ENCODE measurements at regions not wholly inside any gene's neighbourhood (a gene's known extent, or its start where the extent isn't known, plus 50 kb on each side); places are given as distances from the start of the nearest gene placed in this dataset.
A peak's percentile ranks its signal among the peaks of the same experiment; 100 is the strongest.

- TF ChIP-seq CTCF (IDR thresholded peaks at IDR 0.05): no peak
- no peaks in the 10 kb centered on the region for H3K4me1 Mint-ChIP-seq
- intact Hi-C loops (cut with micrococcal nuclease): no loop called here
- WGBS (ENCODE audit: insufficient coverage): no CpG with 5 or more reads among the region's 2 CpGs
- Histone ChIP-seq H4K20me1 (ENCODE audit: insufficient read depth, low read length) (no peaks in the 10 kb centered on the region), H2AFZ (ENCODE audit: insufficient read depth, low read depth, low read length, poor library complexity, severe bottlenecking) (no peak overlapping the region), H3K27me3 (ENCODE audit: control insufficient read depth in 2 of 2, insufficient read depth in 2 of 2, low read length in 2 of 2) (no peaks in the 10 kb centered on the region), H3K4me2 (replicated peaks; ENCODE audit: extremely low read depth, low read length, poor library complexity, severe bottlenecking) (no peak overlapping the region), H3K9ac (ENCODE audit: insufficient read depth, low read length, poor library complexity, severe bottlenecking) (no peak overlapping the region), H3K4me3 (replicated peaks in 1 of 3; ENCODE audit: low read depth in 2 of 3, low read length in 3 of 3) (no peak overlapping the region), H3K36me3 (replicated peaks in 1 of 2; ENCODE audit: control insufficient read depth in 1 of 2, insufficient read depth in 2 of 2, low read length in 2 of 2) (no peaks in the 10 kb centered on the region), H3K79me2 (ENCODE audit: insufficient read depth, low read length) (no peaks in the 10 kb centered on the region), H3K9me3 (replicated peaks in 1 of 2; ENCODE audit: control insufficient read depth in 1 of 2, insufficient read depth in 1 of 2, low read length in 2 of 2) (no peaks in the 10 kb centered on the region), H3K4me1 (ENCODE audit: control insufficient read depth in 1 of 2, insufficient read depth in 2 of 2, low read length in 2 of 2) (no peaks in the 10 kb centered on the region), H3K27ac (ENCODE audit: low read depth in 1 of 2, low read length in 2 of 2) (no peak overlapping the region)
- H3K9me3 Mint-ChIP-seq: no peaks in the 10 kb centered on the region
- H3K36me3 Mint-ChIP-seq: no peaks in the 10 kb centered on the region
- no peak overlapping the region for H3K27ac Mint-ChIP-seq
- no peak for DNase-seq
- H3K27me3 Mint-ChIP-seq (ENCODE audit: low read depth in 3 of 3): peaks cover 0 to 2% (median 0%) of the 10 kb centered on the region in 3 donors
- H3K4me3 Mint-ChIP-seq: no peak overlapping the region
These were observed 106.6 kb downstream of the DUSP10 start for GRCh38 chr1:221635305-221635704.

GRCh38 chr1:221636096-221636495 lies 105.8 kb downstream of the DUSP10 start:
- H3K27me3 Mint-ChIP-seq (ENCODE audit: low read depth in 3 of 3): peaks cover 0 to 2% (median 0%) of the 10 kb centered on the region in 3 donors
- Histone ChIP-seq H3K4me1 (ENCODE audit: control insufficient read depth in 1 of 2, insufficient read depth in 2 of 2, low read length in 2 of 2) (no peaks in the 10 kb centered on the region), H3K4me3 (replicated peaks in 1 of 3; ENCODE audit: low read depth in 2 of 3, low read length in 3 of 3) (no peak overlapping the region), H3K36me3 (replicated peaks in 1 of 2; ENCODE audit: control insufficient read depth in 1 of 2, insufficient read depth in 2 of 2, low read length in 2 of 2) (no peaks in the 10 kb centered on the region), H4K20me1 (ENCODE audit: insufficient read depth, low read length) (no peaks in the 10 kb centered on the region), H2AFZ (ENCODE audit: insufficient read depth, low read depth, low read length, poor library complexity, severe bottlenecking) (no peak overlapping the region), H3K4me2 (replicated peaks; ENCODE audit: extremely low read depth, low read length, poor library complexity, severe bottlenecking) (no peak overlapping the region), H3K9me3 (replicated peaks in 1 of 2; ENCODE audit: control insufficient read depth in 1 of 2, insufficient read depth in 1 of 2, low read length in 2 of 2) (no peaks in the 10 kb centered on the region), H3K9ac (ENCODE audit: insufficient read depth, low read length, poor library complexity, severe bottlenecking) (no peak overlapping the region), H3K79me2 (ENCODE audit: insufficient read depth, low read length) (no peaks in the 10 kb centered on the region), H3K27ac (ENCODE audit: low read depth in 1 of 2, low read length in 2 of 2) (no peak overlapping the region), H3K27me3 (ENCODE audit: control insufficient read depth in 2 of 2, insufficient read depth in 2 of 2, low read length in 2 of 2) (no peaks in the 10 kb centered on the region)
- intact Hi-C loops (cut with micrococcal nuclease): no loop called here
- 100% methylated on average over 1 of the region's 3 CpGs for WGBS (ENCODE audit: insufficient coverage)
- no peak for TF ChIP-seq CTCF (IDR thresholded peaks at IDR 0.05)
- H3K4me1 Mint-ChIP-seq: no peaks in the 10 kb centered on the region
- H3K27ac Mint-ChIP-seq: peak overlapping the region in 1 of 7 donors; percentile 60
- H3K9me3 Mint-ChIP-seq: no peaks in the 10 kb centered on the region
- no peak overlapping the region for H3K4me3 Mint-ChIP-seq
- DNase-seq: no peak
- H3K36me3 Mint-ChIP-seq: no peaks in the 10 kb centered on the region

Data from CD14-positive monocyte (primary cell).